ENCODE measurements at regions not wholly inside any gene's neighbourhood (a gene's known extent, or its start where the extent isn't known, plus 50 kb on each side); places are given as distances from the start of the nearest gene placed in this dataset.

- DNase-seq (ENCODE audit: low read depth in 2 of 2): no peak
Measured at GRCh38 chr1:5340560-5341130, 651.6 kb downstream of the NPHP4 start.

- DNase-seq (ENCODE audit: low read depth in 2 of 2): no peak
Measured at GRCh38 chr1:5338466-5338865, 653.8 kb downstream of the NPHP4 start.

DNA sequence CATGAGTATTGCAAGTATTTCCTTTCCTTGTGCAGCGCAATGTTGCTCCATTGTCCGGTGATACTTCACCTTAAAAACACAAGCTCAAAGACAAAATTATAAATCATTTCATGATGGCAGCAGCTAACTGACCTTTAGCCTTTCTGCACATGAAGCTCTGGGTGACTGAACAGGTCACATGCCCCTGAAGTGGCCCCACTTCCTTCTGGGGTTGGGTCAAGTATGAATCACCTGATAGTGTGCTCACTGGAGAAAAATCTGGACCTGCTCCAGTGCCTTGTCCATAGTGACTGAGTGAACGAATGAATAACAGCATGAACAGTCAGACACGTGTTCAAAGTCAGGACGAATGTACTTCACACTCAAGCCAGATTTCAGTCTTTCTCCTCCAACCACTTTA, 658.9 kb downstream of the NPHP4 start:
- DNase-seq (ENCODE audit: low read depth in 2 of 2): no peak

- DNase-seq (ENCODE audit: low read depth in 2 of 2): no peak
Measured at GRCh38 chr1:5331101-5331500, 661.1 kb downstream of the NPHP4 start.

DNA sequence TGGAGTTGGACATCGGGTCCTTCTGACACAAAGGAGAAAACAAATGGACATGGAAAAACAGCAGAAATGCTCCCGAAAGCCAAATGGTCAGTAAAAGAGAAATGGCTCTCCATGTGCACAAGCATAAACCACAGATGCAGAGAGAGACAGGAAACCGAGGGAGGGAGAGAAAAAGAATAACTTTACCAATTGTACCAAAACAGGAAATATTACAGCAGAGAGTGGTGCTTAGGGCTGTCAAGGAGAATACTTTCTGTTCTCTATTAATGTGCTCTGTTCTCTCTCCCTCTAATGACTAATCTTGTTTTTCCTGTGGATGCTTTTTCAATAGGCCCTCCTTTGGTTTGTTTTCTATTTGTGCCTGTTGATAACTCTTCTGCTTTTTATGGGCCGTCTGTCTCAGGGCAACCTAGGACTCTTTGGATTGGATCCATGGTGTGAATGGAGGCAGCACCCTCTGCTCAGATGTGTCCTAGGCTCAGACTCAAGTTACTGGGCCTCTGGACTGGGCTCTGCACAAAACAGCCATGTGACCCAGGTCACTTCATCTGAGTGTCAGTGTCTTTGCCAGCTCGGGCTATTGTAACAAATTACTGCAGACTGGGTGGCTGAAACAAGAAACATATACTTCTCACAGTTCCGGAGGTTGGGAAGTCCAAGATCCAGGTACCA, 663.0 kb downstream of the NPHP4 start:
- DNase-seq (ENCODE audit: low read depth in 2 of 2): no peak

DNA sequence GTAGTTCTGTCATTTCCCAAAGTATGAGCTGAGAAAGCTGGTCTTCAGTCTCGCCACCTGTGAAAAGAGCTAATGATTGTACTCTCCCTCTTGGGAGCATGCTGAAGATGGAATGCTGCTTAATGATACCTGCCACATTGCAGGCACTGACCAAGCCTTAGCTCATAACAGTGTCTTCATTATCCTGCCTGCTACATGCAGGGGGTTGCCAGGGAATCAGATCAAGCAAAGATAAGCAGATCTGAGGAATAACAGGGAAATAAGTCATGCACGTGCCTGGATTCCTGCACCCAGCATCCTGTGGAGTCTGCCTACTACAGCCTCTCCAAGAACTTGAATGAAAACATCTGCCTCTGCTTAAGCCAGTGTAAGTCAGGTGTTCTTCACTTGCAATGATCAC, 667.3 kb downstream of the NPHP4 start:
- DNase-seq (ENCODE audit: low read depth in 2 of 2): no peak

DNA sequence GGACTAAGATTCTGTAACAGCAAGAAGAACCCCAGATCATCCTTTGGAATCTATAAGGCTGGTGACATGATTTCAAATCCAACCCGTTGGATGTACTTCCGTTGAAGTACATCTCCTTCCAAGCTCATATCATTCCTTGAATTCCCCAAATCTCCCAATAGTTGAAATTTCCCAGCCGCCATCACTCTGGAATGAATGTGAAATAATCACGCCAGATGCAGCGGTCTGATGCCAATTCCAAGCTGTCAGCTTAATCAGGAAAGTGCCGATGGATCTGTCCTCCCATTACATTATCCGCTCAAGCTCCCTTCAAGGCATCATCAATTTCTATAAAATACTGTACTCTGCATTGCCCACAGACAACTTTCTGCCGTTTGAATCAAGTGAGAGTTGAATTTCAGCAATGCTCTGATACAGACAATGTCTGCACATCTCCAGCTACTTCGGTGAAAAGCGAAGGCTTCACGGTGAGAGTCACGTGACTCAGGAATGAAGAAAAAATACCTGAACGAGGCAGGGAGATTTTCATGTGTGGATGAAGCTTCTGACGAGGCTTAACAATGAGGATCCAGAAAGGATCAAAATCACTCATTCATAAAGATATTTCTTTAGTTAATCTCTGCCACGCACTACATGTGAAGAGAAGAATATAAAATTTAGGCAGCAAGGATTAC, 663.9 kb downstream of the AJAP1 start:
- no peak for DNase-seq (ENCODE audit: low read depth in 2 of 2)

GRCh38 chr1:5317391-5317790, 663.0 kb downstream of the AJAP1 start:
- DNase-seq (ENCODE audit: low read depth in 2 of 2): no peak

GRCh38 chr1:5312862-5313261, 658.5 kb downstream of the AJAP1 start:
- DNase-seq (ENCODE audit: low read depth in 2 of 2): no peak

GRCh38 chr1:5312293-5312674, 657.9 kb downstream of the AJAP1 start:
- no peak for DNase-seq (ENCODE audit: low read depth in 2 of 2)

DNA sequence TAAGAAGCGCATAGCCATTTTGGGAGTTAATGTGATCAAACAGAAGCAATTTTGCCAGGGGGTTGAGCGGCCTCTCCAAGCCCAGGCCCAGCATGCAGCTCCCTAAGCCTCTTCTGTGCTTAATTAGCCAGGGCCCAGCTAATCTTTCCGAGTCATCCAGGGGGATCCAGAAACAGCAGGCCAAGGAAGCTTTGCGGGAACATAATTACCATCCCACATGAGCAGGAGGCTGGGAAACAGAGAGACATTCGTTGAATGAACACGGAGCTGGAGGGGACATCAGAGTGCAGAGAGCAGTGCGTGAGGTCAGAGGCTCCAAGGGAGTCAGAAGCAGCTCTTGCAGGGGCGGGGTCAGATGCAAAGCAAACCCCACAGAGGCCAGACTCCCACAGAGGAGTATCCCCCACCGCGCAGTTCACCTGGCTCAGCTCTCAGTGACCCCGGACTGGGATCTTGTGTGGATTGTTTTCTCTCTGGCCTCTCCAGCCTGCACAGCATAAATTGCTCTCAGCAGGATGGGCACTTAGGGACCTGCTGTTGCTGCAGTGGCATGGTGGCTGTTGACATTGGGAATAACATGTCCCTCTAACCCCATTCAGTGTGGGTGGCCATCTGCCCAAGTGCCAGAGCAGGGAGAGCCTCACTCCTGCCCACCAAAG, 657.4 kb downstream of the AJAP1 start:
- no peak for DNase-seq (ENCODE audit: low read depth in 2 of 2)

GRCh38 chr1:5311147-5311546, 656.7 kb downstream of the AJAP1 start:
- DNase-seq (ENCODE audit: low read depth in 2 of 2): no peak

DNA sequence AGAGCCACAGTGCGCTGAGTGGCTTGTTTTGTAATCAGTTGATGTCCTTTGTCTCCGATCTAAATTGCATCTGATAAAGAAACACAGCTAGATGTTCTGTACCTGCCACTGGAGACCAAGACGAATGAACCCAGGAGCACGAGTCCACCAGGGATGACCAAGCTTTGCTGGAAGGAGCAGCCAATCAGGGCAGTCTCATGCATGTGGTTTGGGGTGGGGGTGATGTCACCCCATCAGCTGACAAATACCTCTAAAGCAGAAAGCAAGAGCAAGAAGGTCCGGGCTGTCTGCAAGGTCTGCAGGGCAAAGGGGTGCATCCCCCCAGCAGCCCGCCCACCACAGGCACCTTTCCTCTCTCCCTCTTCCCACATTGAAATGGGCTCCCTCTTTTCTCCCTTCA, 653.8 kb downstream of the AJAP1 start:
- no peak for DNase-seq (ENCODE audit: low read depth in 2 of 2)

DNA sequence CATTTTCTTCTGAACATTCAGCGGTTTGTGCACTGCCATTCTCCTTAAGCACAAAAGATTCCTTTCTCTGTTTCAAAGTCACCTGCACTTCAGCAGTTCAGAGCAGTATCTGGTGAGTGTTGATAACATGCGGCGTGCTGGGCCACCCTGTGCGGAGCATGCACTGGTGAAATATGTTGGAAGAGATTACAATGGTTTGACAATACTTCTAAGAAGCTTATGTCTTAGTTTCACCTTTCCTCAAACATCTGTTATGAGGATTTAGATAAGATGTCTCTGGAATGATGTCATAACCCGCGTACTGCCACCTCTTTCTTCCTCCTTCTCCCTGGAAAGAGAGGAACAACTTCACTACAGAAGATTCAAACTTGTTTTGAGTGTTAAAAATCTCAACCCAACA, 650.3 kb downstream of the AJAP1 start:
- DNase-seq (ENCODE audit: low read depth in 2 of 2): no peak

- no peak for DNase-seq (ENCODE audit: low read depth in 2 of 2)
Measured at GRCh38 chr1:5298376-5298775, 644.0 kb downstream of the AJAP1 start.

DNA sequence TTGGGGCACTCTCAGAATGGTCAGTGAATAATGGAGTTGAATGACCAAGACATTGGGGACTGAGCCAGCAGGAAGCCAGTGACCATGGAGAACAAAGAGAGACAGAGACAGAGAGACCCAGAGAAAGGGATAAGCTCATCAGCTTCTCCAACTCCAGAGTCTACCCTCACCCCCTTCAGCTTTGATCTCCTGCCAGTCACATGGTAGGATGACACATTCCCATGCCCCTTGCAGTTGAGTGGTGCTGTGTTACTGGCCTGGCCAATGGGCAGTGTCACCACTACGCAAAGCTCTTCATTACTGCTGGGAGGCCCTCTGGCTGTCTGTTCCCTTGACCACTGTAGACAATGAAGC, 643.5 kb downstream of the AJAP1 start:
- no peak for DNase-seq (ENCODE audit: low read depth in 2 of 2)

DNA sequence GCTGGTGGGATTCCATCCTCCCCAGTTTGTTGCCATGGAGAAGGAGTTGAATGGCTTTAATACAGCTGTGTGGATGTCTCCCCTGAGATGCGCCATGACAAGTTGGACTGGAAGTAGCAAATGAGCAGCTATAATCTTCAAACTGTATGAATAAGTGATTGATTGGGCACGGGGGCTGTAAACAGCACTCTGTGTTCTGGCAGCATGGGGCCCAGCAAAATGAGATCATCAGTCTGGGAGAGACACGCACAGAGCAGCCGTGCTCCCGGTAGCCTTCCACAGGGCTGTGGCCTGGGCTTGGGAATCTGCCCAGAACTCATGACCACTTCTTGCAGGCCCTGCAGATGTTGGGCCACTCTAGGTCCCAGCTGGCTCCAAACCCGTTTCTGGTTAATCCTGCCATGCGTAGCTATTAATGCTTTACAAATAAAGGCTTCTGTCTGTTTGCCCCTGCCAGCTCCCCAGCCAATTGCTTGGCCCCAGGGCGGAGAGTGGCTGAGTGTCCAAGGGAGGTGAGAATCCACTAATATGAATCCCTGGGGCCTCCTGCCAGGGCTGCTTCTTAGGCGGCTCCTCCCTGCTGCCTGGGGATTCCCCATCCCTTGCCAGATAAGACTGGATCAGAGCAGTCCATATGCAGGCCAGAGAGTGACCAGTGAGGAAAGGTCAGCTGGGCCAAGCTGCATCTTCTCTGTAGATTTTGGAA, 642.9 kb downstream of the AJAP1 start:
- no peak for DNase-seq (ENCODE audit: low read depth in 2 of 2)

- no peak for DNase-seq (ENCODE audit: low read depth in 2 of 2)
Measured at GRCh38 chr1:5296557-5297179, 642.3 kb downstream of the AJAP1 start.

DNA sequence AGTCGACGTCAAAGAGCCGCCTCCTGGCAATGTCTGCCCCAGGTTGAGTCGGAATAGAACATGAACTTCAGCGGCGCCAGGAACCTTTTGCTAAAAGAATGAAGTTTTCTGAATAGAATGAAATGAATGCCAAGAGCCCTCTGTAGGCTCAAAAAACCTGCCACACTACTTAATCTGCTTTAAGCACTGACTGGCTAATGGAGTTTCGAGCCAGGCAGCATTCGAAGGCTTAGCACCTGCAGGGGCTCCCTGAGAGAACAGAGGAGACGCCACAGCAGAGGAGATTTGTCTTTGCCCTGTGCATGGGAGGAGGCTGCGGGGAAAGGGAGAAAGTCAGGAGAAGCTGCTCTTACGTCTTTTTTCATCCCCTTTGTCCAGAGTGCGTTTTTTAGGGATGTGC, 641.7 kb downstream of the AJAP1 start:
- no peak for DNase-seq (ENCODE audit: low read depth in 2 of 2)

DNA sequence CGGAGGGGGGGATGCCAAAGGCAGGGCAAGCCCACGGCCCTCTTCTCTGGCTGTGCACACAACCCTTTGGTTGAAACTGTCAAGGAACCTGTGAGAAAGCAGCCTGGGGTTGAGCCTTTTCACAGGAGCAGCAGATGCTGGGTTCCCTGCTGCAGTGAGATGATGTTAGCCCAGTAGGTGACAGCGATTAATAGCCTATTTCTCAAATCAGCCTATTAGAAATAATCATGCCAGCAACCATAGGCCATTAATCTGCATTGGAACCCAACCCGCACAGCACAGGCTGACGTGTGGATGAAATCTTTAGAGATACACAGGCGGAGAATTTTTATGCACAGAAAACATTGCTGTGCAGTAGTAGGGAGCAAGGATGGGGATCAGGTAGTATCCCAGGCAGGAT, 637.5 kb downstream of the AJAP1 start:
- no peak for DNase-seq (ENCODE audit: low read depth in 2 of 2)

GRCh38 chr1:5287178-5288150, 633.1 kb downstream of the AJAP1 start:
- no peak for DNase-seq (ENCODE audit: low read depth in 2 of 2)

Data from stimulated activated CD4-positive, alpha-beta T cell treated with anti-CD3 and anti-CD28 coated beads, Interleukin-4, amount 100 ng/mL, for 48 hours (primary cell).